ENCODE measurements at regions not wholly inside any gene's neighbourhood (a gene's known extent, or its start where the extent isn't known, plus 50 kb on each side); places are given as distances from the start of the nearest gene placed in this dataset.

DNA sequence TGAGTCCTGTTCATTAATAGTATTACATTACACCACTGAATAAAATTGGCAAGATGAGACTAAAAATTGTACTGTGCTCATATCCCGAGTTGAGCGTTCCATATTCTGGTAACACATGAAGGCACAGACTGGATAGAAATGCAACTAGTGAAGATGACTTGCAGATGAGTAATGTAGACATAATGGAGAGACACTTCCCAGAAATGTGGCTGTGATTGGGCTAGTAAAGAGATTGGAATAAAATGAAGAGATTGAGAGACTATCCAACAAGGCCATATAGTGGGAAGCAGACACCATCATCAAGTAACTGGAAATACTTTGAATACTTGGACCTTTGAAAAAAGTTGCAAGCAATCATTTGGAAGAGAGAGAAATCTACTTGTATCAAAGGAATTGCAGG, 77.3 kb downstream of the DCAF8L1 start:
- no peak for ATAC-seq
- Mint-ChIP-seq H3K27me3 (ENCODE audit: low read depth) (no peaks in the 10 kb centered on the region; the same call in 1 of the 2 replicates), H3K9me3 (no peaks in the 10 kb centered on the region), H3K27ac (no peak overlapping the region), H3K36me3 (no peaks in the 10 kb centered on the region), H3K4me3 (no peak overlapping the region), H3K4me1 (no peaks in the 10 kb centered on the region)
- DNase-seq (ENCODE audit: low spot score) = no peak
- ChIA-PET POLR2A (no interaction called here), CTCF (no interaction called here)
- TF ChIP-seq, protein P1, sequence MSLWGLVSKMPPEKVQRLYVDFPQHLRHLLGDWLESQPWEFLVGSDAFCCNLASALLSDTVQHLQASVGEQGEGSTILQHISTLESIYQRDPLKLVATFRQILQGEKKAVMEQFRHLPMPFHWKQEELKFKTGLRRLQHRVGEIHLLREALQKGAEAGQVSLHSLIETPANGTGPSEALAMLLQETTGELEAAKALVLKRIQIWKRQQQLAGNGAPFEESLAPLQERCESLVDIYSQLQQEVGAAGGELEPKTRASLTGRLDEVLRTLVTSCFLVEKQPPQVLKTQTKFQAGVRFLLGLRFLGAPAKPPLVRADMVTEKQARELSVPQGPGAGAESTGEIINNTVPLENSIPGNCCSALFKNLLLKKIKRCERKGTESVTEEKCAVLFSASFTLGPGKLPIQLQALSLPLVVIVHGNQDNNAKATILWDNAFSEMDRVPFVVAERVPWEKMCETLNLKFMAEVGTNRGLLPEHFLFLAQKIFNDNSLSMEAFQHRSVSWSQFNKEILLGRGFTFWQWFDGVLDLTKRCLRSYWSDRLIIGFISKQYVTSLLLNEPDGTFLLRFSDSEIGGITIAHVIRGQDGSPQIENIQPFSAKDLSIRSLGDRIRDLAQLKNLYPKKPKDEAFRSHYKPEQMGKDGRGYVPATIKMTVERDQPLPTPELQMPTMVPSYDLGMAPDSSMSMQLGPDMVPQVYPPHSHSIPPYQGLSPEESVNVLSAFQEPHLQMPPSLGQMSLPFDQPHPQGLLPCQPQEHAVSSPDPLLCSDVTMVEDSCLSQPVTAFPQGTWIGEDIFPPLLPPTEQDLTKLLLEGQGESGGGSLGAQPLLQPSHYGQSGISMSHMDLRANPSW (CRISPR knock-in tag; conservative IDR thresholded peaks at IDR 0.05; ENCODE audit: low read depth) = no peak
- TF ChIP-seq, protein P2, sequence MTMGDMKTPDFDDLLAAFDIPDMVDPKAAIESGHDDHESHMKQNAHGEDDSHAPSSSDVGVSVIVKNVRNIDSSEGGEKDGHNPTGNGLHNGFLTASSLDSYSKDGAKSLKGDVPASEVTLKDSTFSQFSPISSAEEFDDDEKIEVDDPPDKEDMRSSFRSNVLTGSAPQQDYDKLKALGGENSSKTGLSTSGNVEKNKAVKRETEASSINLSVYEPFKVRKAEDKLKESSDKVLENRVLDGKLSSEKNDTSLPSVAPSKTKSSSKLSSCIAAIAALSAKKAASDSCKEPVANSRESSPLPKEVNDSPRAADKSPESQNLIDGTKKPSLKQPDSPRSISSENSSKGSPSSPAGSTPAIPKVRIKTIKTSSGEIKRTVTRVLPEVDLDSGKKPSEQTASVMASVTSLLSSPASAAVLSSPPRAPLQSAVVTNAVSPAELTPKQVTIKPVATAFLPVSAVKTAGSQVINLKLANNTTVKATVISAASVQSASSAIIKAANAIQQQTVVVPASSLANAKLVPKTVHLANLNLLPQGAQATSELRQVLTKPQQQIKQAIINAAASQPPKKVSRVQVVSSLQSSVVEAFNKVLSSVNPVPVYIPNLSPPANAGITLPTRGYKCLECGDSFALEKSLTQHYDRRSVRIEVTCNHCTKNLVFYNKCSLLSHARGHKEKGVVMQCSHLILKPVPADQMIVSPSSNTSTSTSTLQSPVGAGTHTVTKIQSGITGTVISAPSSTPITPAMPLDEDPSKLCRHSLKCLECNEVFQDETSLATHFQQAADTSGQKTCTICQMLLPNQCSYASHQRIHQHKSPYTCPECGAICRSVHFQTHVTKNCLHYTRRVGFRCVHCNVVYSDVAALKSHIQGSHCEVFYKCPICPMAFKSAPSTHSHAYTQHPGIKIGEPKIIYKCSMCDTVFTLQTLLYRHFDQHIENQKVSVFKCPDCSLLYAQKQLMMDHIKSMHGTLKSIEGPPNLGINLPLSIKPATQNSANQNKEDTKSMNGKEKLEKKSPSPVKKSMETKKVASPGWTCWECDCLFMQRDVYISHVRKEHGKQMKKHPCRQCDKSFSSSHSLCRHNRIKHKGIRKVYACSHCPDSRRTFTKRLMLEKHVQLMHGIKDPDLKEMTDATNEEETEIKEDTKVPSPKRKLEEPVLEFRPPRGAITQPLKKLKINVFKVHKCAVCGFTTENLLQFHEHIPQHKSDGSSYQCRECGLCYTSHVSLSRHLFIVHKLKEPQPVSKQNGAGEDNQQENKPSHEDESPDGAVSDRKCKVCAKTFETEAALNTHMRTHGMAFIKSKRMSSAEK (CRISPR knock-in tag; IDR thresholded peaks at IDR 0.05; ENCODE audit: borderline replicate concordance) = no peak
- TF ChIP-seq OVOL2 (CRISPR knock-in tag; IDR thresholded peaks at IDR 0.05; ENCODE audit: borderline replicate concordance) (no peak), NFE2L1 (CRISPR knock-in tag; IDR thresholded peaks at IDR 0.05) (no peak), ZNF121 (CRISPR knock-in tag; IDR thresholded peaks at IDR 0.05) (no peak), RORB (CRISPR knock-in tag; IDR thresholded peaks at IDR 0.05) (no peak), MXD4 (CRISPR knock-in tag; IDR thresholded peaks at IDR 0.05; ENCODE audit: borderline replicate concordance) (no peak), ZNF671 (CRISPR knock-in tag; IDR thresholded peaks at IDR 0.05) (no peak)
- TF ChIP-seq, protein P3, sequence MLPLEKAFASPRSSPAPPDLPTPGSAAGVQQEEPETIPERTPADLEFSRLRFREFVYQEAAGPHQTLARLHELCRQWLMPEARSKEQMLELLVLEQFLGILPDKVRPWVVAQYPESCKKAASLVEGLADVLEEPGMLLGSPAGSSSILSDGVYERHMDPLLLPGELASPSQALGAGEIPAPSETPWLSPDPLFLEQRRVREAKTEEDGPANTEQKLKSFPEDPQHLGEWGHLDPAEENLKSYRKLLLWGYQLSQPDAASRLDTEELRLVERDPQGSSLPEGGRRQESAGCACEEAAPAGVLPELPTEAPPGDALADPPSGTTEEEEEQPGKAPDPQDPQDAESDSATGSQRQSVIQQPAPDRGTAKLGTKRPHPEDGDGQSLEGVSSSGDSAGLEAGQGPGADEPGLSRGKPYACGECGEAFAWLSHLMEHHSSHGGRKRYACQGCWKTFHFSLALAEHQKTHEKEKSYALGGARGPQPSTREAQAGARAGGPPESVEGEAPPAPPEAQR (CRISPR knock-in tag; IDR thresholded peaks at IDR 0.05) = no peak
- TF ChIP-seq, protein P4, sequence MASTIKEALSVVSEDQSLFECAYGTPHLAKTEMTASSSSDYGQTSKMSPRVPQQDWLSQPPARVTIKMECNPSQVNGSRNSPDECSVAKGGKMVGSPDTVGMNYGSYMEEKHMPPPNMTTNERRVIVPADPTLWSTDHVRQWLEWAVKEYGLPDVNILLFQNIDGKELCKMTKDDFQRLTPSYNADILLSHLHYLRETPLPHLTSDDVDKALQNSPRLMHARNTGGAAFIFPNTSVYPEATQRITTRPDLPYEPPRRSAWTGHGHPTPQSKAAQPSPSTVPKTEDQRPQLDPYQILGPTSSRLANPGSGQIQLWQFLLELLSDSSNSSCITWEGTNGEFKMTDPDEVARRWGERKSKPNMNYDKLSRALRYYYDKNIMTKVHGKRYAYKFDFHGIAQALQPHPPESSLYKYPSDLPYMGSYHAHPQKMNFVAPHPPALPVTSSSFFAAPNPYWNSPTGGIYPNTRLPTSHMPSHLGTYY (CRISPR knock-in tag; IDR thresholded peaks at IDR 0.05) = no peak

DNA sequence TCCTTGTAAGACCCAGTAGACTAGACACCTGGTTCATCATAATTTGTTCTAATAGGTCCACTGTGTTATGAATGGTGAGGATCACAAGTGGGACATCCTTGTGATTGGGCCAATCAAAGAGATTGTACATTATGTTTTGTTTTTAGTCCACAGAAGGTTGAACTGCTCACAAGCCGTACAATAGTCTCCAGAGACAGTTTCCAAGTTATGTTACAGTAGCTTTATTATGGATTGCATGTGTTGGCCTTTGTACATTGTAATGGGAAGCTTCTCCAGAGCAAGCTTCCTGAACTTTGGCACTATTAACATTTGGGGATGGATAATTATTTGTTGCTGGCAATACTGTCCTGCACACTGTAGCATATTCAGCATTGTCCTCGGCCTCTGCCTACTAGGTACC, 86.1 kb downstream of the MAGEB10 start:
- no peak for ATAC-seq
- TF ChIP-seq, protein P5, sequence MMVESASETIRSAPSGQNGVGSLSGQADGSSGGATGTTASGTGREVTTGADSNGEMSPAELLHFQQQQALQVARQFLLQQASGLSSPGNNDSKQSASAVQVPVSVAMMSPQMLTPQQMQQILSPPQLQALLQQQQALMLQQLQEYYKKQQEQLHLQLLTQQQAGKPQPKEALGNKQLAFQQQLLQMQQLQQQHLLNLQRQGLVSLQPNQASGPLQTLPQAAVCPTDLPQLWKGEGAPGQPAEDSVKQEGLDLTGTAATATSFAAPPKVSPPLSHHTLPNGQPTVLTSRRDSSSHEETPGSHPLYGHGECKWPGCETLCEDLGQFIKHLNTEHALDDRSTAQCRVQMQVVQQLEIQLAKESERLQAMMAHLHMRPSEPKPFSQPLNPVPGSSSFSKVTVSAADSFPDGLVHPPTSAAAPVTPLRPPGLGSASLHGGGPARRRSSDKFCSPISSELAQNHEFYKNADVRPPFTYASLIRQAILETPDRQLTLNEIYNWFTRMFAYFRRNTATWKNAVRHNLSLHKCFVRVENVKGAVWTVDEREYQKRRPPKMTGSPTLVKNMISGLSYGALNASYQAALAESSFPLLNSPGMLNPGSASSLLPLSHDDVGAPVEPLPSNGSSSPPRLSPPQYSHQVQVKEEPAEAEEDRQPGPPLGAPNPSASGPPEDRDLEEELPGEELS (CRISPR knock-in tag; IDR thresholded peaks at IDR 0.05) = no peak
- TF ChIP-seq CREM (CRISPR knock-in tag; IDR thresholded peaks at IDR 0.05) = no peak
- TF ChIP-seq, protein P6, sequence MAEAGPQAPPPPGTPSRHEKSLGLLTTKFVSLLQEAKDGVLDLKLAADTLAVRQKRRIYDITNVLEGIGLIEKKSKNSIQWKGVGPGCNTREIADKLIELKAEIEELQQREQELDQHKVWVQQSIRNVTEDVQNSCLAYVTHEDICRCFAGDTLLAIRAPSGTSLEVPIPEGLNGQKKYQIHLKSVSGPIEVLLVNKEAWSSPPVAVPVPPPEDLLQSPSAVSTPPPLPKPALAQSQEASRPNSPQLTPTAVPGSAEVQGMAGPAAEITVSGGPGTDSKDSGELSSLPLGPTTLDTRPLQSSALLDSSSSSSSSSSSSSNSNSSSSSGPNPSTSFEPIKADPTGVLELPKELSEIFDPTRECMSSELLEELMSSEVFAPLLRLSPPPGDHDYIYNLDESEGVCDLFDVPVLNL (CRISPR knock-in tag; IDR thresholded peaks at IDR 0.05; ENCODE audit: borderline replicate concordance, low read depth) = no peak
- TF ChIP-seq, protein P2 (CRISPR knock-in tag; IDR thresholded peaks at IDR 0.05; ENCODE audit: borderline replicate concordance) = no peak
- TF ChIP-seq, protein P1 (CRISPR knock-in tag; conservative IDR thresholded peaks at IDR 0.05; ENCODE audit: low read depth) = no peak
- TF ChIP-seq SP1 (CRISPR knock-in tag; conservative IDR thresholded peaks at IDR 0.05) = no peak

More for the DNA sequence above, 86.1 kb downstream of the MAGEB10 start:
- no peaks in the 10 kb centered on the region; the same call in 1 of the 2 replicates for H3K9me3 Mint-ChIP-seq
- H3K4me1 Mint-ChIP-seq = no peaks in the 10 kb centered on the region
- ChIA-PET POLR2A (no interaction called here), CTCF (no interaction called here)
- H3K36me3 Mint-ChIP-seq = no peaks in the 10 kb centered on the region
- no peak overlapping the region for H3K4me3 Mint-ChIP-seq
- no peak overlapping the region for H3K27ac Mint-ChIP-seq
- DNase-seq (ENCODE audit: low spot score) = no peak
- peaks cover 10% of the 10 kb centered on the region for H3K27me3 Mint-ChIP-seq (ENCODE audit: low read depth)
